DMS153 treated with DMSO at 0.1 percent for 48 hours (cell line): ENCODE measurements at regions not wholly inside any gene's neighbourhood (a gene's known extent, or its start where the extent isn't known, plus 50 kb on each side); places are given as distances from the start of the nearest gene placed in this dataset.

ENCODE experiments used
- DNase-seq: peaks from one replicate; lab custom pipeline; 2025; ENCODE audit not compliant: unreplicated experiment; lab: John Stamatoyannopoulos, UW

DNA sequence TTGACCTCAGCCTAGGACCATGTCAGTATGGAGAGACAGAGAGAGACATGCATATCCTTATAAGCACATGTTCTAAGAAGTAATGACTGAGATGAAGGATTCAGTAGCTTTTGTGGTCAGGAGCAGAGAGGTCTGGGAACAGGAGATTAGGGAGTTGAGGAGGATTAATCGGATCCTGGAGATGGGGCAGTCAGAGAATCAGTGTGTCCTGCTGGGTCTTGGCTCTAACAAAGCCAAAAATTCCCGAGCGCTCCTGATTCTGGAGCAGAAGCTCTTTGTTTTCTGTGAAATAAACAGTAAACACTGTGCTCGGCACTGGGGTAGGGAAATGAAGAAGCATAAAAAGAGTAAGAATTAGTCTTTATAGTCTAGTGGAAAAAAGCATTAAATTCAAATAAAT lies 520.0 kb upstream of the CLINT1 start:
- no peak for DNase-seq

DNA sequence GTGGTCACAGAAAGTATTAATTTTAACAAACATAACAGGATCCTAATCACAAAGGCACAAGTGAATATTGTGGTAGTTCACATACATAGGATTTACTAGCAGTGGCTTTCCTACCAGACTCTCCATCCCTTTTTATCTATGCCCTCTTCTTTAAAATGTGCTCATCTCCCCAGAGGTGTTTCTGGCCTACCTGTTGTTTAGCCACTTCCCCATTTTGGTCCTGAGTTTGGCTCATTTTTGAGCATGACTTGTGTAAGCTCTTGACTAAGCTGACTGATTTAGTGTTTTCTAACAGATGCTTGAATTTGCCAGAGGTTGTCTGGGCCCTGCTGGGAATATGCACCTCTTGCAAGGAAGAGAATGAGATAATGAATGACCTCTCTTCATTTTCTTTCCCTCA lies 517.7 kb upstream of the CLINT1 start:
- DNase-seq = no peak

DNA sequence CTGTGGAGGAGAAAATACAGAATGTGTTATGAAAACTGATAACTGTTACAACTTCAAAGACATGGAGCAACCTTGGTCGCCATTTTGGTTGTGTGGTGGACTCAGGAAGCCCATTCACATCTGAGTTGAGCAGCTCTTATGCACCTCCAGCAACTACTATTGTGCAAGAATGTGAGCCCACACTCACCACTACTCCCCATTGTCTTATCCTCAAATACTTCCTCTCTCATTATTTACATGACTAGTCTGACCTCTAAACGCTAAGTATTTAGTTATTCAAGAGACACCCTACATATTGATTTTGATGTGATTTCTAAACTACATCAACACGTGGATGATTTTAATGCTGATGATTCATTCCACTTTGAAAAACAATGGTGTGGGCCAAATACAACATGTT lies 516.6 kb upstream of the CLINT1 start:
- DNase-seq = no peak

DNA sequence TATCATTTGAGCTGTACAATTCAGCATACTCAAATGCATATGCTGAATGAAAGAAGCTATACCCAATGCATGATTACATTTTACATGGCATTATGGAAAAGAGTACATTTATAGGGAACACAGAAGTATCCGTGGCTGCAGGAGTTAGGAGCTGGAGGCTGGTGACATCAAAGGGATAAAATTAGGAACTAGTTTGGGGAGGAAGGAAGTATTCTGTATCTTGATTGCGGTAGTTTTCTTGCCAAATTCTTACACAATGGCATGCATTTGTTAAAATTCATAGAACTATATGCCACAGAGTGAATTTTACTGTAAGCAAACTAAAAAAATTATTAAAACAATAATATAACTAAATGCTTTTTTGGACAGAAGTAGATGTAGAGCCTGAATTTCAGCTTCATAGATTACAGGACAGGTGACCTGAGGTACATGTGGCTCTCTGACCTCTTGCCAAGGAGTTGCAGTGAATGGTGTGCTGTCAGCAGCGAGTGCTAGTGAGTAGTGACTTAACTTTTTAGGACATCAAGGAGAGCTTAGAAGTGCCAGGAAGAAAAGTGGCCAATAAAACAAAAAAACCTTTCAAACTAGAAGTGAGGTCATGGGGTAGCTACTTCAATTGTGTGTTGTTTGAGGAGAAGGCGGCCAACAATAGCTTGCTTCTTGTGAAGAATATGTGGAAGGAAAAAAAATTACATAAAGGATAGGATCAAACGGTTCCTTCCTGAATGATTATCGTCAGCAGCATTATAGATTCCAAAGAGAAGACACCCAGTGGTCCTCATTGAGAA lies 514.9 kb upstream of the CLINT1 start:
- DNase-seq = no peak

DNA sequence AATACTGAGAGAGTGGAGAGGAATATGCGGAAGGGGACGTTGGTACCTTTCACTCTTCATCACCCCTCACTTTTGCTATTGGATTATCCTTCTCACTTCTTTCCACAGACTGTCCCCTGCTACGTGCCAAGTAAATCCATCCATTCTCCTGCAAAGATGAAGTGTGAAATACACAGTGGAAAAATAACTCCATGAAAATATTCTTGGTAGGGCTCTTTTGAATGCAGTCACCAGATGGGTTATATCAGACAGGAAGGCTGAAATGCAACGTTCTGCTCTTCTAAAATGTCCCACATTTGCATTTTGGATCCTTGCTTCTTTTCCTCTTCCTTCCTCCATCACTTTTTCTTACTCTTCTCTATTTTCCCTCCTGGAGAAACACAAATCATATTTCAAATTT lies 510.3 kb upstream of the CLINT1 start:
- no peak for DNase-seq

DNA sequence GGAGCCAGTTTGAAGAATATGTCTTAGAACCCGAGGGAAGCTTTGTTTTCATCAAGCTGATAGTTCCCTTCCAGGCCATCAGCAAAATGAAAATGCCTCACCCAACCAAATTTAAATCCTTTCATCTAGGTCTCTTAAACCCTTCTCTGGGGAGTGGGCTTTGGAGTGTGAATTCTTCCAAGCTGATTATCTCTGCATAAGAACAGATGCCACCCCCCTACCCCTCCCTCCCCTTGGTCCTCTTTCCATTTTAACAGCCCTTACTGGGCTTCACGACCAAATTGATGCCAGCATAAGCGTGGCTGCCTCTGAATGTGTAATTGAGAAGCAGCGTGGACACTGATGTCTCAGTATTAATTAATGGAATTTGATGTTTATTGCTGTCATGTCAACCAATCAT lies 509.7 kb upstream of the CLINT1 start:
- no peak for DNase-seq

DNA sequence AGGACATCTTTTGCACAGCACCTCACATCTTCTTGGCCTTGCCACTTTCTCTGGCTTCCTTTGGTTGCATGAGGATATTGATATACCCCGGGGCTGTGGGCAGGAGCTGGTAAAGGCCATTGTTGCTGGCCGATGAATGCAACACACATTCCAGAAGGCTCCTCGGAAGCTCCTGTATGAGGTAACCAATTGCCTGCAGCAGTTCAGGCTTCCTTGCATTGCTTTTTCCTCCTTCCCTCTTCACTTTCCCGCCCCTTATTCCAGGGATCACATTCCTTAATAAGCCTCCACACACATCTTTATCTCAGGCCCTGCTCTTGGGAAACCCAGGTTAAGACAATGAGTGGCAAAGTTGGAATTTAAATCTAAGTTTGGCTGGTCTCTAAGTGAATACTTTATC lies 505.4 kb upstream of the CLINT1 start:
- no peak for DNase-seq

DNA sequence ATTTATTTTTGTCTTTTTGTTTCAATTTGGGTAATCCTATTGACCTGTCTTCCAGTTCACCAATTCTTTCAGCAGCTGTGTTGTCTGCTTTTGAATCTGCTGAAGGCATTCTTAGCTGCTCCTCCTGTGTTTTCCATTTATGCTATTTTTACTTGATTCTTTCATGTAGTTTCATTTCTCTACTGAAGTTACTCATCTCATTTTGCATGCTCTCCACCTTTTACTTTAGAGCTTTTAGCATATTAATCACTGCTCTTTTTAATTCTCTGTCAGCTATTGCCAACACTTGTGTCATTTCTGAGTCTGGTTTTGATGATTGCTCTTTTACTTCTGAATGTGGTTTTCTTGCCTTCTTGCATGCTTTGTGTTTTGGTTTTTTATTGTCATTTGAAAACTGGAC lies 496.0 kb upstream of the CLINT1 start:
- DNase-seq = no peak

DNA sequence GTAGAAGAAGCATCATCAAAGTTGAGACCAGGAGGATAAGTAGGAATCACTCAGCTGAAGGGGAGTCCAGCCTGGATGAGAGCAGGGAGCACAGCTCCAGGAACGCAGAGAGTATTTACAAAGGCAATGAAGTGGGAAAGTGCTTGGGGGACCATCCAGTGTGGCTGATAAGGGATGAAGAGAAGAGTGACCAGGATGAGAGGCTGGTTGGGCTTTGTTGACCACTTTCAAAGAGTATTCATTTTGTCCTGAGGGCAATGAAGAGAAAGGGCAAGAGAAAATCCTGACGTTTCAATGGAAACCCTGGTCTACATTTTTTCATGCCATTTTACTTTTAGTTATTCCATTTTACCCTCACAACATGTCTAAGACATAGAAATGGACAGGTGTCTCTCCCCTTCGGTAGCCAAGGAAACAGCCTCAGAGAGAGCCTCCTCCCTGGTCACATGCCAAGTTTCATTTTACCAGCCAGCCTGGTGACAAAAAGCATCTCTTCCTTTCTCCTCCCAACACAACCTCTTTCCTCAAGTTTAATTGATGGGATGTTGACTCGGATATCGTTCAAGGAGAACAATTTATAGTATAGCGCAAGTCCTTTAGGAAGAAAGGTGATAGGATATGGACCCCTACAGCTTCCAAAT lies 492.7 kb upstream of the CLINT1 start:
- DNase-seq = no peak

DNA sequence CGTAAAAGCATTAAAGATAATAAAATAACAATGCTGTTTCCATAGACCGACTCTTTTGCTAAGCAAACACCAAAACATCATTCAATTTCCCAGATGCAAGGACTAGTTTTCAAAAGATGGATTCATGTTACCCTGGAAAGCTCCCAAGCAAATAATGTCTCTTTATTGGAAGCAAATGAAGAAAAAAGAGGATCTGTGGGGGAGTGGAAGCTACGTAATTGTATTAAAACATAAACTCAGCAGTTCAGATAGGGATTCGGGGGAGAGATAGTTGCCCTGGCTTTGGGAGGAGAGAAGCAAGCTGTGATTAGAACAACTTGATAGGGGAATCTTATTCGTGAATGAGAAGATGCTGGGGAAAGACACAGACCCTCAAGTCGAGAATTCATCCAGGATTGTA lies 491.0 kb upstream of the CLINT1 start:
- DNase-seq = no peak

DNA sequence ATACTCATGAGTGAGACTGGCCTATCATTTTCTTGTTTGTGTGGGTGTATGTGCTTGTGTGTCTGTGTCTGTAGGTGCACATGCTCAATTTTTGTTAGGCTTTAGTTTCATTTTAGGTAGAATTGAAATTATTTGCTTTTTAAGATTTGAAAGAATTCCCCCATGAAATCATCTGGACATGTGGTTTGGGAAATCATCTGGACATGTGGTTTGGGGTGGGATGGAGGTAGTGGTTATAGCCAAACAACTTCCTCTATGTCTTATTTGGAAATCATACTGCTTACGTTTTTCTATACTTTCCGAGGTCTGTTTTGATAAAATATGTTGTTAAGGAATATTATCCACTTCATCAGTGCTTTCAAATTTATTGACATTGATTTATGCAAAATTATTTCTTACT lies 485.4 kb upstream of the CLINT1 start:
- DNase-seq = no peak

DNA sequence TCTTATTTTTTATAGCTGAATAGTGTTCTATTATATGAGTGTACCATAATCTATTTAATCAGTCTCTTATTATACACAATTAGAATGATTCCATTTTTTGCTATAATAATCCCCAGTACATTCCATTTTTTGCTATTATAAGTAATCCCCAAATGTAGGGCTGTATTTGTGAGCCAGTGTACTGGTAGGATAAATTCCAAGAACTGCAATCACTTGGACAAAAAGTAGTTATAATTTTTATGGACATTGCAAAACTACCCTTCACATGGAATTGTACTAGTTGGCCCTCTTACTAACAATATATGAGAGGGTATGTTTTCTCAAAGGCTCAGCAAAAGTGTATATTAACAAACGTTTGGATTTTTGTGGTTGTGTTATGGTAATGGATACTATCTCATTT lies 481.7 kb upstream of the CLINT1 start:
- DNase-seq = no peak

DNA sequence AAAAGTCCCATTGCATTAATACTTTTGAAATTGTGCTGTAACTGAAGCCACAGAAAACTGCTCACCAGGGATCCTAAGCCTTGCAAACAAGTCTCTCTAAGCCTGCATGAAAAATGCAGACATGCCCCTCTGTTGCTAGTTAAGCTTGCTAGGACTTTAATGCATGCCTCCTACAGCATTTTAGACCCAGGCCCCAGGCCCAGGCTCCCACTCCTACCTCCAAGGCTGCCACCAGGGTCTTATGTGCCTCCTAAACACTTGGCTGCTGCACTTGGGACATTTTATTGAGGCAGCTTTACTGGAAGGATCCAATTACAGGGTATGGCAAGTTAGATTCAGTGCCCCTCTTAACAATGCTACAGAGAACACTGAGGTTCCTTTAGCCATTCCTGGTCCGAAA lies 467.3 kb upstream of the CLINT1 start:
- no peak for DNase-seq

DNA sequence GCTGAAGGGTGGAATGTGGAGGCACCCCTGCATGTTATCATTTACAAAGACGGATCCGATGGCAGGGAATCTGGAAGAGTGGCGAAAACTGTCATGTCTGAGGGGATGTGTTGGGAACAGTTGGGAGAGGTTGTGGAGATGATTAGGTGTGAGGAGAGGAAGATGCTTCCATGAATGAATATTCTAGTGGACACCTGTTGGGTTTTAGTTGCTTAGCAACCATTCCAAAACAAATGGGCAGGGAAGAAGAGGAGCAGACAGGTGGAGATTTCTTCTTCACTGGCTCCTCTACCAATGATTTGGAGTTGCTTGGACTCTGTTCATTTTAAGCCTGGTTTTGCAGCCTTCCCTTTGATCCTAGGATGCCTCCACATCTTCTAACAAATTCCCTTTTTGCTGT lies 465.3 kb upstream of the CLINT1 start:
- DNase-seq = no peak

DNA sequence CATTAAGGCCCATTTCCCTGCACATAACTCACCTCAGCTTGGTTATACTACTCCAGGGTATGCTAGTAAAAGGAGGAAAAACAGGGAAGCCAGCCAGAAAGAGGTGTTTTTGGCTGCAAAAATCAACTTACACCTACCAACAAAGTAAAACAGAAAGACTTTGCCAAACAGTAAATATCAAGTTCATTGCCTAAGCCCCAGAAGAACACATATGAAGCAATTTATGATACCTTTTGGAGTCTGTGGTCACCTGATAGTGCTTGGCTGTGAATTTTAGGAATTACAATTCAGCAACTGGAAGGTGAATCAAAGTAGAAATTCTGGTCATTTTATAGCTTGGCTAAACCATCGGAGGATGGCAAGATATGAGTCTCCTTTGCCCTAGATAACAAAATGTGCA lies 463.7 kb upstream of the CLINT1 start:
- DNase-seq = no peak

DNA sequence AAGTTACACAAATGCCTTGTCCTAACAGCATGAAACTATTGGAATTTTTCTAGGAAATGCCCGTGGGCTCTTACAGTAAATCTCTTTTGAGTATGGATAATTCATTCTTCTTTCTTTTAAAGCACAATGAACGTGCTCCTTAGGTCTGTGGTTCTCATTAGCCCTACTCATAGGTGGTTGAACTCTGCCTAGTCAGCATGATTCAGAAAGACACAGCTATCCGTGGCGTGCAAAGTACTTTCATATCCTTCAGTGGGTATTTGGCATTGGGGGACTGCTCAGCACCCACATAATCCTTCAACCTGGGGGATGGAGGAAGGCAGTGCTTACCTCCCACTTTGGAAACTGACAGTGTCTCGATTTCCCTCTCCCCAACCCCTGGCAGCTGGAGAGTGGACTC lies 462.0 kb upstream of the CLINT1 start:
- DNase-seq = no peak

DNA sequence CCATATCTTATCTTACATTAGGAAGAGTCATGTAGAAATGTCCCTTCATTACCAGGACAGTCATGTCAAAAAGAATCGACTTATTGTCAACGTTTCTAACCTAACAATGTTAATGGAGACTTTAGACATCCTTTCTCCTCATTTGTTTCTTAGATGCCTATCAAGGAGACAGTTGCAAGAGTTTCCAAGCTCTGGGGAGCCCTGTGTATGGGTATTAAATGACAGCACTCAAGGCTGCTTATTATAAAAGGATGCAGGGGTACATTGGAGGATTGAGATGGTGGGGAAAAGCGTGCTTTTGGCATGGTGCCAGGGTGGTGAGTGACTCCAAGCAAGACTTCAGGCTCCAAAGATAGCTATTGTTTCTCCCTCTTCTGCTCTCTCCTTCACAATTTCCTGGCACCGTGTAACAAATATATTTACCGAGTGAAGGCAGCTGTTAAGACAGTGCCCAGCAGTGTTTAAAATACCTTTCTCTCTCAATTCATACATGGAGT lies 461.3 kb upstream of the CLINT1 start:
- DNase-seq = no peak

DNA sequence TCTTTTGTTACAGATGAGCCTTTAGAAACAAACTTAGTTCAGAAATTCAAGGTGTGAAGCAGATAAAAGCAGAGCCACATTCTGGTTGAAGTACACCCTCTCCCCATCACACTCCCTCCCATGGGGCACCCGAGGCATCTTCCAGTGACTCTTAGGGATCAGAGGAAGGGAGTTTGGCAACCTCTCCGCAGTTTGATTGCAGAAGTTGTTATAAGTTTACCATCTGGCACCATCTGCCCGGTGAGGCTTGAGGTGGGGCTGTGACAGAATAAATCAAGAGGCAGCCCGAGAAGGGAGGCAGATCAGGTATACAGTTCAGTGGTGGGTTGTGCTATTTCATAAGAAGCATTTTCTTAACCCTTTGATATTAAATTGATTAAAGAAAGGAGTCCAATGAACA lies 458.6 kb upstream of the CLINT1 start:
- DNase-seq = no peak

DNA sequence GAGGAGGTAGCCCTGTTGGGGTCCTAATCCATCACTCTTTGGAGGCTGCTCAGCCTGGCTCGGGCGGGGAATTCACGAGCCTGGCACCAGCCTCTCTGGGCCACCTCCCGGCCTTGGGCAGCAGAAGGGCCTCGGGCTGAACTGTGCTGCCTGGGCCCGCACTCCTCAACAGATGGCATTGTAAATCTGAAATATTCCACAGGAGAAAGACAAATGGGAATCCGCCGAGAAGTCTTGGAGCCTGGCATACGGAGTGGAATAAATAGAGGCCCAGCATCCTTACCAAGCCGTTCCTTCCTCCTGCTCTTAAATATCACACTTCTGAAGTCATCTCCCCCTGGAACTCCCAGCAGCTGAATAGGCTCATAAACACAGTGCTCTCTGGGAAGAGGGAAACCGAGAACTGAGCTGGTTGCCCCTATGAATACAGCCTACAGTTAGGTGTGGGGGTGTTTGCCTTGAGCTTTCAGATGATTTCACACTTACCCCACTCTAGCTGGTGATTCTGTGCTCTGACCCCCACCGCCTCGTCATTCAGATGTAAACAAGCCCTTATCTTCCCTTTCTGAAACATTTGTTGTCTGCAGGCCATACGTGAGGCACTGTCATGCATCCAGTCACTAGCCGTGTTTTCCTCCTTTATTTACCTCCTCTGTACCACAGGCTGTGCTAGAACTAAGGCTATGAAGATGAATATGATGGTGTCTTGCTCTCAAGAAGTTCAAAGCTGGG lies 455.0 kb upstream of the CLINT1 start:
- no peak for DNase-seq

DNA sequence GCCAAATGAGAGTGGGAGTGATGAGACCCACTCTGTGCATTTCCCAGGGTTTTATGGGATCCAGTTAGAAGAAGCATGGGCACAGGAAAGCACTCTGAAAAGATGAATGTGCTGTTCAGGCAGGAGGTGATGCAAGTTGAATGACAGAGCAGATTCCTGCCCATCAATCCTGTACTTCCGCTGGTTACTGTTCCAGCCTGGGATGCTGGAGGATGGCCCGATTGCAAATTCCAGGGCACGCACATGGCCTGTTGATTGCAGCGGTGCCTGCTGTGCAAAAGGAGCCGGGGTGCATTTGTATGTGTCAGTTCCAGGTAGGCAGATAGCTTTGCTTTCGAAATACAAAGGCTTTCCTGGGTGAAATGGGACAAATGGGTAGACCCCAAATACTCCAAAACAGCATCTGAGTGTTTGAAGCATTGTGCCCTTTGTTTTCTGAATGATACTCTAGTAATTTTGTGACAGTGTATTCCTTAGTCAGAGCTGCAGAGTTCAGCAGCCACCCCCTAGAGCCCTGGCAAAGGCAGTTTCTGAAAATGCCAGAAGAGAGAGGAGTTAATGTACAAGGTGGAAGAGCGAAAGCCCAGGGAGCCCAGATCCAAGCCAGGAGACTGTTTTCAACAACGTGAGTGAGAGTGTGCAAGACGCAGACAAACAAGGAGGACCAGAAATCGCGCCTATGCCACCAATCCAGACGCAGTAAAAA lies 454.2 kb upstream of the CLINT1 start:
- no peak for DNase-seq

DNA sequence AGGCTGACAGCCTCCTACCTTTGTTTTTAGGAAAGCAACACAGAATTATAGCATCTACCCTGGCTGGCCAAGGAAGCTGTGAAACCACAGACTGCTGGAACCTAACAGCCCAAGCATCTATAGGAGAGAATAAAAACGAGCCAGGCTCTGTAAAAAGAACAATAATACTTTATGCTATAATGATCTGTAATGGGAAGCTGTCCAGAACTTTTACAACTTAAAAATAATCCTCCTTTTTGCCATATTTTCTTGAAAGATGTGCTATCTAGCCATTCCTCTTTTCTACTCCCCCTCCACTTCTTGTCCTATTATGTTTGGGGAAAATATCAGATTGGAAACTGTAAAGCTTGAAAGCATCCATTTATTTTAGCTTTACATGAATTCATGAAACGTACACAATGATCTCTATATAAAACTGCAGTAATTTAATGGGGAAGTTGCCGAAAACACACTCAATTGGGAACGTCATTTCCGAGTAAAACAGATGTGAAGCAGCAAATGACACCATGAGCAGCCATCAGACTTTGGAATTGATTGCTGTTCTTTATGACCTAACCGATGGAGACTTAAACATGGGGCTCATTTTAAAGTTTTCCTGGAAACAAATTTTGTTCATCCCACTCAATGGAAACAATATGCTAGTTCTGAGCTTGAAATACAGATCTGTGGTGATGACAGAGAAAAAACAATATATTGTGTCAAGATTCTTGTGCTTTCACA lies 450.3 kb upstream of the CLINT1 start:
- no peak for DNase-seq
